Glutamatergic neuron (in vitro differentiated cells): ENCODE measurements at regions not wholly inside any gene's neighbourhood (a gene's known extent, or its start where the extent isn't known, plus 50 kb on each side); places are given as distances from the start of the nearest gene placed in this dataset.
A peak's percentile ranks its signal among the peaks of the same experiment; 100 is the strongest.
"Not testable (repeated sequence)": the region's sequence is repeated elsewhere in the genome, so short reads cannot be mapped to it uniquely, and the experiment has no call there.

Experiments used
- DNase-seq: peaks from one replicate; pipeline ENCODE4 v3.0.0; 2022
- H3K27ac Mint-ChIP-seq: one replicate; pipeline ENCODE4 v1.8.0; 2020; ENCODE audit warnings: mild to moderate bottlenecking, mixed read lengths, inconsistent platforms; ENCODE audit not compliant: unreplicated experiment
- H3K27me3 Mint-ChIP-seq: one replicate; pipeline ENCODE4 v1.8.0; 2020; ENCODE audit warnings: mild to moderate bottlenecking, moderate library complexity, mixed read lengths, inconsistent platforms; ENCODE audit not compliant: unreplicated experiment
- H3K36me3 Mint-ChIP-seq: one replicate; pipeline ENCODE4 v1.8.0; 2020; ENCODE audit warnings: mild to moderate bottlenecking, mixed read lengths, inconsistent platforms; ENCODE audit not compliant: unreplicated experiment
- H3K4me1 Mint-ChIP-seq: one replicate; pipeline ENCODE4 v1.8.0; 2020; ENCODE audit warnings: mild to moderate bottlenecking, low read depth, mixed read lengths, inconsistent platforms; ENCODE audit not compliant: unreplicated experiment
- H3K4me3 Mint-ChIP-seq: one replicate; pipeline ENCODE4 v1.8.0; 2020; ENCODE audit warnings: mild to moderate bottlenecking, mixed read lengths, inconsistent platforms; ENCODE audit not compliant: unreplicated experiment
- H3K9me3 Mint-ChIP-seq: one replicate; pipeline ENCODE4 v1.8.0; 2020; ENCODE audit warnings: mild to moderate bottlenecking, moderate library complexity, mixed read lengths, inconsistent platforms; ENCODE audit not compliant: unreplicated experiment
- CTCF ChIP-seq: fragments of 200-600 bp; sonication (generic); IDR thresholded peaks from one replicate; pipeline ENCODE4 v1.5.0; 2021; ENCODE audit not compliant: partially characterized antibody, unreplicated experiment

- no peak for DNase-seq
- Mint-ChIP-seq H3K27ac (peak overlapping the region; percentile 85), H3K36me3 (no peaks in the 10 kb centered on the region), H3K4me1 (peaks cover 44% of the 10 kb centered on the region), H3K4me3 (peak overlapping the region; percentile 26), H3K9me3 (peaks cover 8% of the 10 kb centered on the region), H3K27me3 (peaks cover 4% of the 10 kb centered on the region)
- no peak for TF ChIP-seq CTCF
These were observed 143.2 kb downstream of the PSAT1 start for GRCh38 chr9:78439866-78440830.

GRCh38 chr9:78441396-78441795, 144.5 kb downstream of the PSAT1 start:
- H3K27ac Mint-ChIP-seq: peak overlapping the region; percentile 6
- no peaks in the 10 kb centered on the region for H3K36me3 Mint-ChIP-seq
- H3K9me3 Mint-ChIP-seq: peaks cover 6% of the 10 kb centered on the region
- TF ChIP-seq CTCF: no peak
- no peak for DNase-seq
- peaks cover 42% of the 10 kb centered on the region for H3K4me1 Mint-ChIP-seq
- H3K27me3 Mint-ChIP-seq: peaks cover 4% of the 10 kb centered on the region
- H3K4me3 Mint-ChIP-seq: no peak overlapping the region

- peaks cover 1% of the 10 kb centered on the region for H3K27me3 Mint-ChIP-seq
- no peak for DNase-seq
- H3K36me3 Mint-ChIP-seq: no peaks in the 10 kb centered on the region
- no peak overlapping the region for H3K4me3 Mint-ChIP-seq
- H3K9me3 Mint-ChIP-seq: peaks cover 6% of the 10 kb centered on the region
- peaks cover 40% of the 10 kb centered on the region for H3K4me1 Mint-ChIP-seq
- TF ChIP-seq CTCF: no peak
- H3K27ac Mint-ChIP-seq: no peak overlapping the region
These were observed 145.0 kb downstream of the PSAT1 start for GRCh38 chr9:78441822-78442431.

GRCh38 chr9:78442577-78442976, 145.7 kb downstream of the PSAT1 start:
- H3K27ac Mint-ChIP-seq, DNase-seq, H3K36me3 Mint-ChIP-seq, H3K9me3 Mint-ChIP-seq, H3K27me3 Mint-ChIP-seq, H3K4me3 Mint-ChIP-seq: not testable (repeated sequence)
- H3K4me1 Mint-ChIP-seq: peaks cover 34% of the 10 kb centered on the region

- Mint-ChIP-seq H3K4me1 (peaks cover 21% of the 10 kb centered on the region), H3K27ac (peak overlapping the region; percentile 11), H3K36me3 (no peaks in the 10 kb centered on the region), H3K4me3 (no peak overlapping the region), H3K27me3 (peaks cover 1% of the 10 kb centered on the region), H3K9me3 (peaks cover 4% of the 10 kb centered on the region)
- DNase-seq: no peak
- no peak for TF ChIP-seq CTCF
These were observed 147.0 kb downstream of the PSAT1 start for GRCh38 chr9:78443946-78444345.
